B cell (primary cell): ENCODE measurements at regions not wholly inside any gene's neighbourhood (a gene's known extent, or its start where the extent isn't known, plus 50 kb on each side); places are given as distances from the start of the nearest gene placed in this dataset.
"Not testable (repeated sequence)": the region's sequence is repeated elsewhere in the genome, so short reads cannot be mapped to it uniquely, and the experiment has no call there.

Source experiments
- ATAC-seq: fragments of 200-7000 bp; cut with Tn5 transposase; one replicate; pipeline ENCODE4 v1.10.0; 2021; ENCODE audit warnings: low read depth, mild to moderate bottlenecking, moderate number of reproducible peaks, moderate library complexity
- CTCF ChIA-PET: fragments of 350-600 bp; sonication (Branson Sonifier 250); formaldehyde crosslinking; loops from one replicate; lab custom pipeline; 2021; ENCODE audit warnings: antibody characterized with exemption, inconsistent platforms; lab: Charles Lee
- POLR2A ChIA-PET: fragments of 350-600 bp; sonication (Branson Sonifier 250); formaldehyde crosslinking; loops from one replicate; lab custom pipeline; 2021; ENCODE audit warnings: antibody characterized with exemption; lab: Charles Lee
- DNase-seq: peaks from one replicate; pipeline ENCODE4 v3.0.0; 2013
- H2AFZ ChIP-seq: 2 replicates; pipeline ENCODE4 v1.6.1; 2012; ENCODE audit warnings: mild to moderate bottlenecking, low read depth, low read length; ENCODE audit not compliant: insufficient read depth, poor library complexity, severe bottlenecking
- H3K27ac ChIP-seq, 2 donors: 1 replicate in 1 of 2; 2 replicates in 1 of 2; pipeline ENCODE4 v1.5.1; 2012 to 2013; ENCODE audit warnings: low read length in 2 of 2, mild to moderate bottlenecking in 2 of 2, moderate library complexity in 1 of 2
- H3K27me3 ChIP-seq, 4 experiments: fragments of 200-600 bp in 1 of 4; sonication (generic) in 1 of 4; replicated peaks in 1 of 4; 1 replicate in 2 of 4; 2 replicates in 2 of 4; pipeline versions ENCODE4 v1.6.1 to v1.7.0; 2013 to 2016; ENCODE audit warnings: low read length in 3 of 4, mild to moderate bottlenecking in 2 of 4, mixed read lengths in 1 of 4, moderate library complexity in 1 of 4; ENCODE audit not compliant: insufficient read depth in 4 of 4, control insufficient read depth in 3 of 4; ENCODE audit errors: control extremely low read depth in 1 of 4
- H3K36me3 ChIP-seq, 2 experiments: replicated peaks in 1 of 2; 1 replicate in 1 of 2; 2 replicates in 1 of 2; pipeline versions ENCODE4 v1.6.1 to v1.7.1; 2013; ENCODE audit warnings: low read length in 1 of 2; ENCODE audit not compliant: insufficient read depth in 2 of 2, control insufficient read depth in 1 of 2; ENCODE audit errors: control extremely low read depth in 1 of 2, extremely low read depth in 1 of 2
- H3K4me1 ChIP-seq, 2 donors: fragments of 200-600 bp in 1 of 2; sonication (generic) in 1 of 2; 1 replicate in 1 of 2; 2 replicates in 1 of 2; pipeline versions ENCODE4 v1.5.1 to v1.6.1; 2013 to 2017; ENCODE audit warnings: low read length in 2 of 2; ENCODE audit not compliant: control insufficient read depth in 2 of 2, insufficient read depth in 2 of 2
- H3K4me2 ChIP-seq: replicated peaks from 2 replicates; pipeline ENCODE3; 2012; ENCODE audit warnings: mild to moderate bottlenecking, low read depth, low read length; ENCODE audit not compliant: poor library complexity, severe bottlenecking
- H3K4me3 ChIP-seq, 5 experiments: fragments of 200-600 bp in 1 of 5; sonication (generic) in 1 of 5; 1 replicate in 3 of 5; 2 replicates in 2 of 5; pipeline versions ENCODE4 v1.5.1 to v1.7.0; 2011 to 2016; ENCODE audit warnings: low read length in 4 of 5, mild to moderate bottlenecking in 4 of 5, low read depth in 2 of 5, control low read depth in 1 of 5, moderate library complexity in 1 of 5; ENCODE audit not compliant: insufficient read depth in 1 of 5; ENCODE audit errors: control extremely low read depth in 1 of 5, extremely low read depth in 1 of 5
- H3K79me2 ChIP-seq: fragments of 200-600 bp; sonication (generic); one replicate; pipeline ENCODE4 v1.6.0; 2016; ENCODE audit warnings: low read length; ENCODE audit not compliant: control insufficient read depth, insufficient read depth
- H3K9ac ChIP-seq: fragments of 200-600 bp; sonication (generic); 2 replicates; pipeline ENCODE4 v1.6.1; 2017; ENCODE audit warnings: mild to moderate bottlenecking, low read length, moderate library complexity
- H3K9me3 ChIP-seq, 3 donors: one replicate each; pipeline versions ENCODE4 v1.6.1 to v1.7.1; 2013; ENCODE audit warnings: low read length in 2 of 3; ENCODE audit not compliant: control insufficient read depth in 2 of 3, insufficient read depth in 1 of 3; ENCODE audit errors: control extremely low read depth in 1 of 3
- H4K20me1 ChIP-seq: 2 replicates; pipeline ENCODE4 v1.6.0; 2012; ENCODE audit warnings: mild to moderate bottlenecking, low read length; ENCODE audit not compliant: insufficient read depth, control insufficient read depth, poor library complexity, severe bottlenecking
- H3K27ac Mint-ChIP-seq: one replicate; pipeline ENCODE4 v1.8.0; 2021; ENCODE audit warnings: mixed read lengths
- H3K27me3 Mint-ChIP-seq: one replicate; pipeline ENCODE4 v1.8.0; 2021; ENCODE audit warnings: mixed read lengths
- H3K4me1 Mint-ChIP-seq: one replicate; pipeline ENCODE4 v1.8.0; 2021; ENCODE audit warnings: mixed read lengths
- H3K4me3 Mint-ChIP-seq: one replicate; pipeline ENCODE4 v1.8.0; 2021; ENCODE audit warnings: mixed read lengths
- H3K9me3 Mint-ChIP-seq: one replicate; pipeline ENCODE4 v1.8.0; 2022; ENCODE audit warnings: mixed read lengths; ENCODE audit not compliant: insufficient read depth
- CTCF ChIP-seq: fragments of 200-600 bp; IDR thresholded peaks from one replicate; pipeline ENCODE4 v1.8.0; 2022; ENCODE audit warnings: antibody characterized with exemption, mild to moderate bottlenecking
- EZH2 ChIP-seq: IDR thresholded peaks from 2 replicates; pipeline ENCODE4 v1.6.1; 2012; ENCODE audit warnings: borderline replicate concordance, low read depth, mild to moderate bottlenecking, moderate library complexity, low read length; ENCODE audit not compliant: insufficient read depth, poor library complexity, severe bottlenecking
- WGBS: methylation state at CpG from one replicate; pipeline ENCODE4 v1.1.5; 2013; ENCODE audit warnings: missing lambda C conversion rate; ENCODE audit not compliant: insufficient coverage; 5-methylcytosine and 5-hydroxymethylcytosine counted together
- intact Hi-C: fragments of 100-400 bp; cut with micrococcal nuclease; formaldehyde crosslinking; loops from one replicate; pipeline ENCODE4 v1.10.0; 2022

GRCh38 chr9:68614121-68614520, 73.4 kb upstream of the TMEM252 start:
- H3K36me3 ChIP-seq, result no peaks in the 10 kb centered on the region
- WGBS, result 98% methylated on average over 4 of the region's 4 CpGs
- H3K4me1 Mint-ChIP-seq, result peaks cover 5% of the 10 kb centered on the region
- ATAC-seq (no peak), DNase-seq (no peak)
- H3K4me3 ChIP-seq, result no peak overlapping the region
- peaks cover 0 to 12% (median 0%) of the 10 kb centered on the region in 3 donors for H3K9me3 ChIP-seq
- no peak overlapping the region for H3K27ac ChIP-seq
- no peaks in the 10 kb centered on the region for H3K79me2 ChIP-seq
- H3K4me1 ChIP-seq, result peaks cover 8 to 9% of the 10 kb centered on the region in 2 donors
- ChIA-PET POLR2A (no interaction called here), CTCF (no interaction called here)
- H4K20me1 ChIP-seq, result no peaks in the 10 kb centered on the region
- no peak overlapping the region for H3K27ac Mint-ChIP-seq
- no peak overlapping the region for H3K9ac ChIP-seq
- no peaks in the 10 kb centered on the region for H3K9me3 Mint-ChIP-seq
- H3K4me2 ChIP-seq, result no peak overlapping the region
- TF ChIP-seq CTCF (no peak), EZH2 (no peak)
- intact Hi-C loops, result no loop called here
- no peak overlapping the region for H2AFZ ChIP-seq
- H3K27me3 ChIP-seq, result no peaks in the 10 kb centered on the region
- no peaks in the 10 kb centered on the region for H3K27me3 Mint-ChIP-seq
- H3K4me3 Mint-ChIP-seq, result no peak overlapping the region

GRCh38 chr9:68617011-68617410, 76.3 kb upstream of the TMEM252 start:
- ATAC-seq, H3K79me2 ChIP-seq, H3K9ac ChIP-seq, H2AFZ ChIP-seq, H3K27ac ChIP-seq, DNase-seq, H3K4me3 Mint-ChIP-seq, H3K9me3 Mint-ChIP-seq, H3K27me3 Mint-ChIP-seq, H3K36me3 ChIP-seq, H3K4me3 ChIP-seq, H4K20me1 ChIP-seq, H3K27ac Mint-ChIP-seq, CTCF ChIA-PET, intact Hi-C loops, H3K27me3 ChIP-seq, H3K4me2 ChIP-seq, POLR2A ChIA-PET: not testable (repeated sequence)
- Histone ChIP-seq H3K9me3 (peaks cover 0 to 12% (median 0%) of the 10 kb centered on the region in 3 donors), H3K4me1 (peaks cover 11 to 12% of the 10 kb centered on the region in 2 donors)
- WGBS, result 95% methylated on average over 28 of the region's 32 CpGs
- H3K4me1 Mint-ChIP-seq, result peaks cover 14% of the 10 kb centered on the region
